Endothelial cell of umbilical vein (primary cell): ENCODE measurements at regions not wholly inside any gene's neighbourhood (a gene's known extent, or its start where the extent isn't known, plus 50 kb on each side); places are given as distances from the start of the nearest gene placed in this dataset.

ENCODE experiments used
- BruUV-seq: library from RNA; stranded (reverse); fragments of 400-500 nt; replicated peaks from 2 replicates; lab custom pipeline; 2021; lab: Mats Ljungman, UMichigan
- CTCF ChIA-PET: fragments of 300-600, 350-600 bp; sonication (Branson Sonifier 250); formaldehyde crosslinking; loops from one replicate; lab custom pipeline; 2021; ENCODE audit warnings: antibody characterized with exemption, inconsistent platforms; lab: Charles Lee
- POLR2A ChIA-PET: fragments of 300-600, 350-600 bp; sonication (Branson Sonifier 250); formaldehyde crosslinking; loops from one replicate; lab custom pipeline; 2021; ENCODE audit warnings: antibody characterized with exemption, inconsistent platforms; lab: Charles Lee
- DNase-seq: peaks from one replicate; pipeline ENCODE4 v3.0.0-alpha.2; 2011; ENCODE audit warnings: low read depth, low spot score
- FAIRE-seq: peaks from 2 replicates; lab custom pipeline; 2011; peaks lifted over from hg19 to GRCh38; lab: Jason Lieb, UNC
- H2AFZ ChIP-seq: 2 replicates; pipeline ENCODE4 v1.6.0; 2012; ENCODE audit warnings: low read depth, low read length, control low read depth, inconsistent platforms
- H3K27ac ChIP-seq: 2 replicates; pipeline ENCODE4 v1.5.1; 2011; ENCODE audit warnings: low read depth, mild to moderate bottlenecking, control low read depth, low read length, moderate library complexity; ENCODE audit not compliant: insufficient read depth
- H3K27me3 ChIP-seq, 2 experiments: 2 replicates each; pipeline versions ENCODE4 v1.6.0 to v1.6.1; 2011; ENCODE audit warnings: low read length in 2 of 2, mixed read lengths in 1 of 2; ENCODE audit not compliant: control insufficient read depth in 2 of 2, insufficient read depth in 2 of 2
- H3K36me3 ChIP-seq, 2 experiments: 2 replicates in 1 of 2; 3 replicates in 1 of 2; pipeline ENCODE4 v1.5.1; 2011; ENCODE audit warnings: low read length in 2 of 2, mild to moderate bottlenecking in 1 of 2, moderate library complexity in 1 of 2; ENCODE audit not compliant: control insufficient read depth in 2 of 2, insufficient read depth in 2 of 2; ENCODE audit errors: extremely low read depth in 1 of 2
- H3K4me1 ChIP-seq: 3 replicates; pipeline ENCODE4 v1.5.1; 2011; ENCODE audit warnings: mild to moderate bottlenecking, low read length; ENCODE audit not compliant: control insufficient read depth, insufficient read depth; ENCODE audit errors: extremely low read depth
- H3K4me2 ChIP-seq: 2 replicates; pipeline ENCODE4 v1.6.1; 2011; ENCODE audit warnings: low read length, control low read depth, mixed read lengths; ENCODE audit not compliant: insufficient read depth
- H3K4me3 ChIP-seq, 3 experiments: fragments of 200-600 bp in 1 of 3; sonication (generic), shearing (Covaris generic) in 1 of 3; replicated peaks in 1 of 3; 2 replicates each; pipeline ENCODE4 v1.5.1; 2011 to 2016; ENCODE audit warnings: control low read depth in 3 of 3, low read length in 3 of 3, mild to moderate bottlenecking in 2 of 3, inconsistent platforms in 1 of 3, low read depth in 1 of 3, moderate library complexity in 1 of 3; ENCODE audit not compliant: insufficient read depth in 1 of 3
- H3K79me2 ChIP-seq: 2 replicates; pipeline ENCODE4 v1.6.0; 2012; ENCODE audit warnings: low read length, inconsistent platforms; ENCODE audit not compliant: control insufficient read depth, insufficient read depth
- H3K9ac ChIP-seq: replicated peaks from 2 replicates; pipeline ENCODE3; 2011; ENCODE audit warnings: low read length, control low read depth; ENCODE audit not compliant: insufficient read depth; ENCODE audit errors: extremely low read depth
- H3K9me1 ChIP-seq: replicated peaks from 3 replicates; pipeline ENCODE4 v1.6.0; 2011; ENCODE audit warnings: mild to moderate bottlenecking, low read length; ENCODE audit not compliant: control insufficient read depth, insufficient read depth; ENCODE audit errors: extremely low read depth
- H3K9me3 ChIP-seq: replicated peaks from 2 replicates; pipeline ENCODE4 v1.5.1; 2012; ENCODE audit warnings: low read length, inconsistent platforms; ENCODE audit not compliant: control insufficient read depth, insufficient read depth
- H4K20me1 ChIP-seq: replicated peaks from 2 replicates; pipeline ENCODE3; 2011; ENCODE audit warnings: mild to moderate bottlenecking, low read length; ENCODE audit not compliant: control insufficient read depth, insufficient read depth; ENCODE audit errors: extremely low read depth
- EZH2 ChIP-seq: IDR thresholded peaks from 2 replicates; pipeline ENCODE4 v1.6.1; 2012; ENCODE audit warnings: borderline replicate concordance, low read depth, mild to moderate bottlenecking, moderate library complexity, low read length, inconsistent platforms; ENCODE audit not compliant: severe bottlenecking
- GATA2 ChIP-seq: IDR thresholded peaks from 2 replicates; pipeline ENCODE4 v1.7.0; 2011; ENCODE audit warnings: low read depth, mild to moderate bottlenecking, moderate library complexity, mixed read lengths, low read length; ENCODE audit not compliant: insufficient read length, insufficient read depth
- JUN ChIP-seq: IDR thresholded peaks from 2 replicates; pipeline ENCODE4 v1.6.1; 2011; ENCODE audit warnings: borderline replicate concordance, low read depth; ENCODE audit not compliant: insufficient read length, insufficient read depth
- MYC ChIP-seq: IDR thresholded peaks from one replicate; pipeline ENCODE4 v1.6.1; 2011; ENCODE audit warnings: mild to moderate bottlenecking, low read depth, low read length
- POLR2A ChIP-seq: IDR thresholded peaks from 2 replicates; pipeline ENCODE4 v1.6.1; 2012; ENCODE audit warnings: low read depth, mild to moderate bottlenecking, control low read depth, low read length
- dilution Hi-C: fragments of 300-500 bp; cut with MboI; formaldehyde crosslinking; loops from one replicate; pipeline ENCODE4 v1.15.0; 2019; ENCODE audit warnings: low sequenced_read_pairs; ENCODE audit not compliant: extremely low pct_ligation_motif_present
- intact Hi-C: fragments of 100-400 bp; cut with micrococcal nuclease; formaldehyde crosslinking; loops from one replicate; pipeline ENCODE4 v1.10.0; 2022
- TF ChIP-seq, protein P1 (sequence below), 2 donors: IDR thresholded peaks; 1 replicate in 1 of 2; 2 replicates in 1 of 2; pipeline ENCODE4 v1.5.1; 2011; ENCODE audit warnings: low read length in 2 of 2, mild to moderate bottlenecking in 2 of 2, moderate library complexity in 2 of 2, control low read depth in 1 of 2, inconsistent platforms in 1 of 2, low read depth in 1 of 2; ENCODE audit not compliant: insufficient read depth in 1 of 2; ENCODE audit errors: extremely low read depth in 1 of 2

DNA sequence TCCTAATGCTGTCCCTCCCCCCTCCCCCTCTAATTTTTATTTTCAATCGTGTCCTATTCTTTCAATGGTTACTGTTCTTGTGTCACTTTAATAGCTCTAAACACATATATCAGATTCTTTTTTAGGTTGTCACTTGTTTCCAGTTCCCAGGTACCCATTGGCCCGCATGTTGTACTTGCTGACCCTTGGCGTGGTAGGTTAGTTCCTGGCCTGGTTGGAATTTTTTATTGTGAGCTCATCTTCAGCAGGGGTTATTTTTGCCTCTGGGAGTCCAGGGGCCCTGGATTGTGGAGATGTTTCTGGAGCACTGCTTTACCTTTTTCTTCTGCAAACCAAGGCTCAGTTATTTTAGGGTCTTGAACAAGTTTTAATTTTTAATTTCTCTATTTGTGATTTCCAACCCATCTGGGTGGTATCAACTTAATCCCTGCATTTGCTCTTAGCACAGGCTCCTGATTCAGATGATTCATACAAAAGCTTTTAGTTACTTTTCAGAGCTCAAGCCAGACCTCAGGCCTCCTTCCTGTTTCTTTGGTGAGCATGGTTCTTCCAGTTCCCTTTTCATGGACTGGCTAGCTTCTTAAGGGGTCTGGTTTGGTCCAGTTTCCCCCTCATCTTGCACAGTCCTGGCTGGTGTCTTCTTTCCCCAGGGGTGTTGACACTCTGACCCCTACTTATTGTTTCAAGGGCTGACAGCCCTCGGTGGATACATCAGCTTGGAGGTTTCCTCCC, 220.5 kb downstream of the TM9SF2 start:
- Histone ChIP-seq H3K27ac (no peak overlapping the region), H3K36me3 (no peaks in the 10 kb centered on the region), H2AFZ (no peak overlapping the region), H3K4me1 (no peaks in the 10 kb centered on the region), H3K9me1 (no peaks in the 10 kb centered on the region), H4K20me1 (no peaks in the 10 kb centered on the region), H3K9ac (no peak overlapping the region), H3K79me2 (no peaks in the 10 kb centered on the region), H3K27me3 (no peaks in the 10 kb centered on the region), H3K9me3 (no peaks in the 10 kb centered on the region), H3K4me2 (no peak overlapping the region), H3K4me3 (no peak overlapping the region)
- no peak for DNase-seq
- no peak for FAIRE-seq
- TF ChIP-seq POLR2A (no peak), MYC (no peak), JUN (no peak), EZH2 (no peak), GATA2 (no peak)
- TF ChIP-seq, protein P1, sequence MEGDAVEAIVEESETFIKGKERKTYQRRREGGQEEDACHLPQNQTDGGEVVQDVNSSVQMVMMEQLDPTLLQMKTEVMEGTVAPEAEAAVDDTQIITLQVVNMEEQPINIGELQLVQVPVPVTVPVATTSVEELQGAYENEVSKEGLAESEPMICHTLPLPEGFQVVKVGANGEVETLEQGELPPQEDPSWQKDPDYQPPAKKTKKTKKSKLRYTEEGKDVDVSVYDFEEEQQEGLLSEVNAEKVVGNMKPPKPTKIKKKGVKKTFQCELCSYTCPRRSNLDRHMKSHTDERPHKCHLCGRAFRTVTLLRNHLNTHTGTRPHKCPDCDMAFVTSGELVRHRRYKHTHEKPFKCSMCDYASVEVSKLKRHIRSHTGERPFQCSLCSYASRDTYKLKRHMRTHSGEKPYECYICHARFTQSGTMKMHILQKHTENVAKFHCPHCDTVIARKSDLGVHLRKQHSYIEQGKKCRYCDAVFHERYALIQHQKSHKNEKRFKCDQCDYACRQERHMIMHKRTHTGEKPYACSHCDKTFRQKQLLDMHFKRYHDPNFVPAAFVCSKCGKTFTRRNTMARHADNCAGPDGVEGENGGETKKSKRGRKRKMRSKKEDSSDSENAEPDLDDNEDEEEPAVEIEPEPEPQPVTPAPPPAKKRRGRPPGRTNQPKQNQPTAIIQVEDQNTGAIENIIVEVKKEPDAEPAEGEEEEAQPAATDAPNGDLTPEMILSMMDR (IDR thresholded peaks at IDR 0.05; ENCODE audit: extremely low read depth in 1 of 2, insufficient read depth in 1 of 2, low read depth in 1 of 2, low read length in 2 of 2), result no peak
- no TSS peak for BruUV-seq
- dilution Hi-C loops (no loop called here), intact Hi-C loops (no loop called here)
- ChIA-PET POLR2A (no interaction called here), CTCF (interaction anchor here (1.5 kb wide), 1 partner anchor 36 kb away, joined by 5 read pairs; no protein-coding TSS in a partner anchor)
